ENCODE measurements at regions not wholly inside any gene's neighbourhood (a gene's known extent, or its start where the extent isn't known, plus 50 kb on each side); places are given as distances from the start of the nearest gene placed in this dataset.
"Not testable (repeated sequence)": the region's sequence is repeated elsewhere in the genome, so short reads cannot be mapped to it uniquely, and the experiment has no call there.

DNA sequence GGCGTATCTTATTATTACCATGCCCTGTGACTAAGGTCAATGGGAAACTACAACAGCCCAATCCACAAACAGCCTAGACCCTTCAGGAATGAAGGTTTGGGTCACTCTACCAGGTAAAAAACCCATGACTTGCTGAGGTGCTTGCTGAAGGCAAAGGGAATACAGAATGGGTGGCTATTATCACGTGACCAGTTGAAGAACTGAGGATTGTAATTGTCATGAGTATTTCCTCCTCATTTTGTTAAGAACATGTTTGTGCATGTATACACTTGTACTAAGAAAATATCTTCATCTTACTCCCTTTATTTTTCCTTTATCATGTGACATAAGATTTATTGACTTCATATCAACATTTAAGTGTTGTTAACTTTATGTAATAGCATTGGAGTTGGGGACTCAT is 729.2 kb upstream of the SEMA6D start:
- not testable (repeated sequence) for DNase-seq; H3K4me3 Mint-ChIP-seq; H3K36me3 Mint-ChIP-seq (ENCODE audit: low read depth); ATAC-seq; H3K9me3 ChIP-seq (ENCODE audit: control insufficient read depth, low read length, poor library complexity, severe bottlenecking); H3K27ac Mint-ChIP-seq; H3K4me1 Mint-ChIP-seq; H3K27me3 Mint-ChIP-seq

DNA sequence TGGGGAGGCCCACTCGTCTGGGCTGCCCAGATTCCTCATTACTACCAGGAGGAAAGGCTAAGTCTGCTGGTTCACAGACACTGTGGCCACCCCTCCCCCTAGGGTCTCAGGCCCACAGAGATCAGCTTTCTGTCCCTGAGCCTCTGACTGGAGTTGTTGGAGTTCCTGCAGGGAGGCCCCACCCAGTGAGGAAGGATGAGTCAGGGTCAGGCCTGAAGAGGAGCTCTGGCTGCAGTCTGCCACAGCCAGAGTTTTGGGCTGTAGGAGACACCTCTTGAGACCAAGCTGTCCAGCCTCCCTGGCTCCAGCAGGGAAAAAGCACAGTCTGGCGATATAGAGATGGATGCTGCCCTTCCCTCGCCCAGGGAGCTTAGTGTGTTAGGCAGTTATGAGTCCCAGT is 720.9 kb upstream of the SEMA6D start:
- no peak overlapping the region for H3K27ac Mint-ChIP-seq
- H3K36me3 Mint-ChIP-seq (ENCODE audit: low read depth), result no peaks in the 10 kb centered on the region
- no peak overlapping the region for H3K4me3 Mint-ChIP-seq
- H3K9me3 ChIP-seq (ENCODE audit: control insufficient read depth, low read length, poor library complexity, severe bottlenecking), result no peaks in the 10 kb centered on the region
- no peaks in the 10 kb centered on the region for H3K4me1 Mint-ChIP-seq
- H3K27me3 Mint-ChIP-seq, result no peaks in the 10 kb centered on the region
- DNase-seq, result no peak
- no peak for ATAC-seq

GRCh38 chr15:46997501-46997900 is 719.8 kb upstream of the SEMA6D start:
- Mint-ChIP-seq H3K4me3 (no peak overlapping the region), H3K36me3 (ENCODE audit: low read depth) (no peaks in the 10 kb centered on the region), H3K4me1 (no peaks in the 10 kb centered on the region), H3K27me3 (no peaks in the 10 kb centered on the region), H3K27ac (no peak overlapping the region)
- no peaks in the 10 kb centered on the region for H3K9me3 ChIP-seq (ENCODE audit: control insufficient read depth, low read length, poor library complexity, severe bottlenecking)
- ATAC-seq, result no peak
- DNase-seq, result no peak

- Mint-ChIP-seq H3K27ac (no peak overlapping the region), H3K27me3 (no peaks in the 10 kb centered on the region), H3K36me3 (ENCODE audit: low read depth) (no peaks in the 10 kb centered on the region), H3K4me3 (no peak overlapping the region), H3K4me1 (no peaks in the 10 kb centered on the region)
- no peaks in the 10 kb centered on the region for H3K9me3 ChIP-seq (ENCODE audit: control insufficient read depth, low read length, poor library complexity, severe bottlenecking)
- ATAC-seq (no peak), DNase-seq (no peak)
Observed at GRCh38 chr15:47003568-47003967, 713.7 kb upstream of the SEMA6D start.

DNA sequence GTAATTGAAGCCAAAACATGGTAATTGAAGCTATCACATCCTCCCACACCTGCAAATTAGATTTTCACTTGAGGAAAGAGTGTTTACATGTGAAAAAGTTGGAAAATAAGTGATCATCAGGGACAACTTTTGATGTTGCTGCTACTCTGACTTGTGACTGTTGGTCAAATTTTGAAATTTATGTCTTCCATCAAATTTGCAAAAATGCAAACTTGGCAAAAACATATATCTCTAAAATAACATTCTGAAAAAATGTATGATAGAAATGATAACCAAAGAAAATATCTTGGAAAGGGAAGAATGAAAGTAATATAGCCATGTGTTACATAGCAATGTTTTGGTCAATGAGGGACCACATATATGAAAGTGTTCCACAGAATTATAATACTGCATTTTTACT is 703.9 kb upstream of the SEMA6D start:
- ATAC-seq, result no peak

GRCh38 chr15:47027322-47027946 is 689.9 kb upstream of the SEMA6D start:
- H3K36me3 Mint-ChIP-seq (ENCODE audit: low read depth), result no peaks in the 10 kb centered on the region
- DNase-seq (no peak), ATAC-seq (no peak)
- no peak overlapping the region for H3K4me3 Mint-ChIP-seq
- no peaks in the 10 kb centered on the region for H3K27me3 Mint-ChIP-seq
- H3K9me3 ChIP-seq (ENCODE audit: control insufficient read depth, low read length, poor library complexity, severe bottlenecking), result no peaks in the 10 kb centered on the region
- no peak overlapping the region for H3K27ac Mint-ChIP-seq
- no peaks in the 10 kb centered on the region for H3K4me1 Mint-ChIP-seq

More for the DNA sequence above, 703.9 kb upstream of the SEMA6D start:
- H3K4me3 Mint-ChIP-seq, result no peak overlapping the region
- H3K9me3 ChIP-seq (ENCODE audit: control insufficient read depth, low read length, poor library complexity, severe bottlenecking), result no peaks in the 10 kb centered on the region
- H3K27ac Mint-ChIP-seq, result no peak overlapping the region
- no peak for DNase-seq
- no peaks in the 10 kb centered on the region for H3K27me3 Mint-ChIP-seq
- no peaks in the 10 kb centered on the region for H3K36me3 Mint-ChIP-seq (ENCODE audit: low read depth)
- no peaks in the 10 kb centered on the region for H3K4me1 Mint-ChIP-seq

- no peak for DNase-seq
- ATAC-seq, result no peak
- H3K27ac Mint-ChIP-seq, result no peak overlapping the region
- no peaks in the 10 kb centered on the region for H3K9me3 ChIP-seq (ENCODE audit: control insufficient read depth, low read length, poor library complexity, severe bottlenecking)
- H3K36me3 Mint-ChIP-seq (ENCODE audit: low read depth), result no peaks in the 10 kb centered on the region
- no peak overlapping the region for H3K4me3 Mint-ChIP-seq
- H3K27me3 Mint-ChIP-seq, result no peaks in the 10 kb centered on the region
- H3K4me1 Mint-ChIP-seq, result no peaks in the 10 kb centered on the region
Observed at GRCh38 chr15:47035475-47036406, 681.6 kb upstream of the SEMA6D start.

- no peaks in the 10 kb centered on the region for H3K27me3 Mint-ChIP-seq
- ATAC-seq, result no peak
- DNase-seq, result no peak
- no peaks in the 10 kb centered on the region for H3K4me1 Mint-ChIP-seq
- no peaks in the 10 kb centered on the region for H3K9me3 ChIP-seq (ENCODE audit: control insufficient read depth, low read length, poor library complexity, severe bottlenecking)
- no peak overlapping the region for H3K4me3 Mint-ChIP-seq
- H3K27ac Mint-ChIP-seq, result no peak overlapping the region
- H3K36me3 Mint-ChIP-seq (ENCODE audit: low read depth), result no peaks in the 10 kb centered on the region
Observed at GRCh38 chr15:47037003-47037402, 680.3 kb upstream of the SEMA6D start.

- no peak for ATAC-seq
- Mint-ChIP-seq H3K4me3 (no peak overlapping the region), H3K4me1 (no peaks in the 10 kb centered on the region), H3K27ac (no peak overlapping the region), H3K36me3 (ENCODE audit: low read depth) (no peaks in the 10 kb centered on the region), H3K27me3 (no peaks in the 10 kb centered on the region)
- DNase-seq, result no peak
- H3K9me3 ChIP-seq (ENCODE audit: control insufficient read depth, low read length, poor library complexity, severe bottlenecking), result no peaks in the 10 kb centered on the region
Observed at GRCh38 chr15:47039225-47039624, 678.1 kb upstream of the SEMA6D start.

- no peak for DNase-seq
- Mint-ChIP-seq H3K27ac (no peak overlapping the region), H3K27me3 (no peaks in the 10 kb centered on the region), H3K4me3 (no peak overlapping the region), H3K4me1 (no peaks in the 10 kb centered on the region), H3K36me3 (ENCODE audit: low read depth) (no peaks in the 10 kb centered on the region)
- ATAC-seq, result no peak
- H3K9me3 ChIP-seq (ENCODE audit: control insufficient read depth, low read length, poor library complexity, severe bottlenecking), result no peaks in the 10 kb centered on the region
Observed at GRCh38 chr15:47041301-47041700, 676.0 kb upstream of the SEMA6D start.

GRCh38 chr15:47047981-47048380 is 669.3 kb upstream of the SEMA6D start:
- not testable (repeated sequence) for H3K27ac Mint-ChIP-seq; H3K4me3 Mint-ChIP-seq; H3K4me1 Mint-ChIP-seq; H3K9me3 ChIP-seq (ENCODE audit: control insufficient read depth, low read length, poor library complexity, severe bottlenecking); H3K36me3 Mint-ChIP-seq (ENCODE audit: low read depth); ATAC-seq; DNase-seq; H3K27me3 Mint-ChIP-seq

DNA sequence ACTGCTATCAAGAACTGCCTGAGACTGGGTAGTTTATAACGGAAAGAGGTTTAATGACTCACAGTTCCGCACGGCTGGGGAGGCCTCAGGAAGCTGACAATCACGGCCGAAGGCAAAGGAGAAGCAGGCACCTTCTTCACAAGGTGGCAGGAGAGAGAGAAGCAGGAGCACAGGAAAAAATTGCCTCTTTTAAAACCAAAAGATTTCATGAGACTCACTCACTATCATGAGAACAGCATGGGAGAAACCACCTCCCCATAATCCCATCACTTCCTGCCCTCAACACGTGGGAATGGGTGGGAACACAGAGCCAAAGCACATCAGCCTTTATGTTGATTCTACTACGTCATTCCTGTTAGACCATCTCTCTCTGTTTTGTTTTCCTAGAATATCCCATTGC is 650.9 kb upstream of the SEMA6D start:
- no peaks in the 10 kb centered on the region for H3K9me3 ChIP-seq (ENCODE audit: control insufficient read depth, low read length, poor library complexity, severe bottlenecking)
- Mint-ChIP-seq H3K4me1 (no peaks in the 10 kb centered on the region), H3K27ac (no peak overlapping the region), H3K4me3 (no peak overlapping the region), H3K36me3 (ENCODE audit: low read depth) (no peaks in the 10 kb centered on the region), H3K27me3 (no peaks in the 10 kb centered on the region)
- ATAC-seq (no peak), DNase-seq (no peak)

DNA sequence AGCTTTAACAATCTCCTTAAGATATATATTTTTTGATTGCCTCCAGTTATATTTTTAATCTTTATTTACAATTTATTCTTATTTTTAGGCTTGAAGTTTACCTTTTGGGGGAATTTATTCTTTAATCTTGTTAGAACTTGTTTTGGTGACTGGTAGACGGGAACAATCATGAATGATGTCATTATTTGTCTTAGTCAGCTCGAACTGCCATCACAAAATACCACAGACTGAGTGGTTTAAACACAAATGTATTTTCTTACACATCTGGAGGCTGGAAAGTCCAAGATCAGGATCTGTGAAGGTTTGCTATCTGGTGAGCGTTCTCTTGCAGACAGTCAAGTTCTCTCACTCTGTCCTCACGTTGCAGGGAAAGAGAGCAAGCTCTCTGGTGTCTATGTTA is 639.5 kb upstream of the SEMA6D start:
- H3K4me1 Mint-ChIP-seq; H3K27ac Mint-ChIP-seq; H3K36me3 Mint-ChIP-seq (ENCODE audit: low read depth); H3K27me3 Mint-ChIP-seq; ATAC-seq; H3K9me3 ChIP-seq (ENCODE audit: control insufficient read depth, low read length, poor library complexity, severe bottlenecking); H3K4me3 Mint-ChIP-seq; DNase-seq: not testable (repeated sequence)

DNA sequence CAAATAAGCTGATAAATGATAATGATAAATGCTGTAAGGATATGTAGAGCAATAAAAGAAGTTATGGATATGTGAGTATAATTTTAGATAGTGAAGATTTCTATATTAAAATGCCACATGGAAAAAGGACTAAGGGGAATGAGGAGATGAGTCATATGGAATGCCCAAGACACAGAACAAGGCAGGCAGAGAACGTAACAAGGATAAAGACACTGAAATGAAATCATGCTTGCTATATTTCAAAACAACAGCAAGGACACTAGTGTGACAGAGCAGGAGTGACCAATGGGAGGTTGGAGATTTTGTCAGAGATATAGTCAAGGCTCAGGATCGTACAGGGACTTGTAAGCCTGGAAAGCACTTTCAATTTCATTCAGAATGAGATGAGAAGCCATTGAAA is 621.5 kb upstream of the SEMA6D start:
- Mint-ChIP-seq H3K27ac (no peak overlapping the region), H3K4me1 (no peaks in the 10 kb centered on the region), H3K36me3 (ENCODE audit: low read depth) (no peaks in the 10 kb centered on the region), H3K4me3 (no peak overlapping the region), H3K27me3 (no peaks in the 10 kb centered on the region)
- no peaks in the 10 kb centered on the region for H3K9me3 ChIP-seq (ENCODE audit: control insufficient read depth, low read length, poor library complexity, severe bottlenecking)
- DNase-seq (no peak), ATAC-seq (no peak)
